Sigmoid colon (tissue), 3 donors: ENCODE measurements at regions not wholly inside any gene's neighbourhood (a gene's known extent, or its start where the extent isn't known, plus 50 kb on each side); places are given as distances from the start of the nearest gene placed in this dataset.

Experiments
- CTCF ChIP-seq, 4 experiments: fragments of 450-650 bp in 3 of 4; fragments of 200-600 bp in 1 of 4; IDR thresholded peaks; one replicate each; pipeline ENCODE4 v1.5.1; 2016 to 2019; ENCODE audit warnings: antibody characterized with exemption in 4 of 4, mild to moderate bottlenecking in 3 of 4, moderate library complexity in 2 of 4
- POLR2A ChIP-seq, 2 donors: fragments of 450-650 bp; IDR thresholded peaks; one replicate each; pipeline ENCODE4 v1.6.1; 2016; ENCODE audit warnings: antibody characterized with exemption in 2 of 2, mild to moderate bottlenecking in 2 of 2, moderate library complexity in 2 of 2

- TF ChIP-seq POLR2A (IDR thresholded peaks at IDR 0.05), result no peak
- no peak for TF ChIP-seq CTCF (IDR thresholded peaks at IDR 0.05)
Measured at GRCh38 chr2:234300391-234300925, 196.4 kb downstream of the ARL4C start.
